H1 (cell line): ENCODE measurements at regions not wholly inside any gene's neighbourhood (a gene's known extent, or its start where the extent isn't known, plus 50 kb on each side); places are given as distances from the start of the nearest gene placed in this dataset.

Experiments used
- CTCF ChIA-PET: fragments of 300-600 bp; sonication (Branson Sonifier 250); formaldehyde crosslinking; loops from one replicate; lab custom pipeline; 2021; ENCODE audit not compliant: partially characterized antibody; lab: Charles Lee
- POLR2A ChIA-PET: fragments of 300-600 bp; sonication (Branson Sonifier 250); formaldehyde crosslinking; loops from one replicate; lab custom pipeline; 2021; ENCODE audit warnings: inconsistent platforms; ENCODE audit not compliant: partially characterized antibody; lab: Charles Lee
- DNase-seq, 2 experiments: peaks; one replicate each; pipeline versions ENCODE4 v3.0.0 to v3.0.0-alpha.2; 2010 to 2022; ENCODE audit warnings: low spot score in 2 of 2, low read depth in 1 of 2, mixed read lengths in 1 of 2
- FAIRE-seq: peaks from 2 replicates; lab custom pipeline; 2011; peaks lifted over from hg19 to GRCh38; lab: Jason Lieb, UNC
- H2AFZ ChIP-seq: 2 replicates; pipeline ENCODE4 v1.8.1; 2012; ENCODE audit warnings: low read length, inconsistent platforms
- H2AK5ac ChIP-seq: 2 replicates; pipeline ENCODE4 v1.6.1; 2013; ENCODE audit warnings: low read depth, low read length
- H2BK120ac ChIP-seq: replicated peaks from 2 replicates; pipeline ENCODE3; 2013; ENCODE audit warnings: low read depth, low read length, inconsistent platforms
- H2BK12ac ChIP-seq: 2 replicates; pipeline ENCODE4 v1.6.1; 2013; ENCODE audit warnings: low read depth, low read length
- H2BK15ac ChIP-seq: 2 replicates; pipeline ENCODE4 v1.6.1; 2013; ENCODE audit warnings: low read length
- H2BK20ac ChIP-seq: 2 replicates; pipeline ENCODE4 v1.6.1; 2013; ENCODE audit warnings: low read length
- H2BK5ac ChIP-seq: 2 replicates; pipeline ENCODE4 v1.6.1; 2013; ENCODE audit warnings: low read depth, low read length
- H3K14ac ChIP-seq: 2 replicates; pipeline ENCODE4 v1.6.1; 2013; ENCODE audit warnings: inconsistent platforms; ENCODE audit not compliant: insufficient read length
- H3K18ac ChIP-seq: 2 replicates; pipeline ENCODE4 v1.6.1; 2013; ENCODE audit warnings: low read length; ENCODE audit errors: extremely low read depth
- H3K23ac ChIP-seq: 2 replicates; pipeline ENCODE4 v1.6.1; 2013; ENCODE audit warnings: inconsistent platforms; ENCODE audit not compliant: insufficient read length
- H3K23me2 ChIP-seq: 2 replicates; pipeline ENCODE4 v1.6.1; 2013; ENCODE audit warnings: low read depth, low read length
- H3K27ac ChIP-seq: 2 replicates; pipeline ENCODE4 v1.6.1; 2011; ENCODE audit warnings: low read depth, low read length, inconsistent platforms
- H3K27me3 ChIP-seq, 4 experiments: replicated peaks in 1 of 4; 1 replicate in 1 of 4; 2 replicates in 3 of 4; pipeline versions ENCODE4 v1.6.1 to v1.8.1; 2011 to 2013; ENCODE audit warnings: low read length in 3 of 4, mild to moderate bottlenecking in 3 of 4, inconsistent platforms in 2 of 4, mixed read lengths in 2 of 4, moderate library complexity in 1 of 4; ENCODE audit not compliant: control insufficient read depth in 3 of 4, insufficient read depth in 3 of 4; ENCODE audit errors: extremely low read depth in 1 of 4
- H3K36me3 ChIP-seq, 4 experiments: 2 replicates each; pipeline versions ENCODE4 v1.6.1 to v1.8.1; 2011 to 2013; ENCODE audit warnings: mild to moderate bottlenecking in 4 of 4, low read length in 3 of 4, moderate library complexity in 2 of 4, control low read depth in 1 of 4, inconsistent platforms in 1 of 4; ENCODE audit not compliant: insufficient read depth in 4 of 4, control insufficient read depth in 2 of 4
- H3K4ac ChIP-seq: replicated peaks from 2 replicates; pipeline ENCODE3; 2013; ENCODE audit warnings: low read length, low read depth, mixed read lengths, inconsistent platforms; ENCODE audit not compliant: insufficient read length
- H3K4me1 ChIP-seq, 4 experiments: replicated peaks in 1 of 4; 1 replicate in 1 of 4; 2 replicates in 3 of 4; pipeline versions ENCODE4 v1.6.1 to v1.8.1; 2011 to 2013; ENCODE audit warnings: low read length in 3 of 4, inconsistent platforms in 2 of 4, mixed read lengths in 1 of 4; ENCODE audit not compliant: insufficient read depth in 4 of 4, control insufficient read depth in 3 of 4
- H3K4me2 ChIP-seq, 2 experiments: 2 replicates each; pipeline versions ENCODE4 v1.6.1 to v1.8.1; 2011 to 2013; ENCODE audit warnings: low read depth in 2 of 2, low read length in 2 of 2, control low read depth in 1 of 2, inconsistent platforms in 1 of 2, mild to moderate bottlenecking in 1 of 2; ENCODE audit not compliant: insufficient read depth in 1 of 2
- H3K4me3 ChIP-seq, 4 experiments: fragments of 200-600, 300-600 bp in 1 of 4; sonication (generic), shearing (Covaris generic), sonication (Bioruptor Twin) in 1 of 4; 2 replicates each; pipeline versions ENCODE4 v1.5.1 to v1.8.1; 2011 to 2016; ENCODE audit warnings: low read length in 4 of 4, low read depth in 3 of 4, control low read depth in 2 of 4, inconsistent platforms in 2 of 4, mild to moderate bottlenecking in 2 of 4, mixed read lengths in 1 of 4, moderate library complexity in 1 of 4; ENCODE audit not compliant: insufficient read depth in 2 of 4; ENCODE audit errors: extremely low read depth in 1 of 4
- H3K56ac ChIP-seq: replicated peaks from 2 replicates; pipeline ENCODE3; 2013; ENCODE audit warnings: low read depth, mild to moderate bottlenecking, mixed read lengths, low read length, inconsistent platforms; ENCODE audit not compliant: insufficient read length
- H3K79me1 ChIP-seq: 2 replicates; pipeline ENCODE4 v1.6.1; 2013; ENCODE audit warnings: low read depth, low read length, control low read depth
- H3K79me2 ChIP-seq, 2 experiments: 2 replicates each; pipeline versions ENCODE4 v1.6.1 to v1.8.1; 2012 to 2013; ENCODE audit warnings: low read length in 2 of 2, mild to moderate bottlenecking in 2 of 2, inconsistent platforms in 1 of 2; ENCODE audit not compliant: insufficient read depth in 2 of 2, control insufficient read depth in 1 of 2
- H3K9ac ChIP-seq, 4 experiments: replicated peaks in 1 of 4; 1 replicate in 1 of 4; 2 replicates in 3 of 4; pipeline versions ENCODE4 v1.6.1 to v1.8.1; 2011 to 2013; ENCODE audit warnings: low read depth in 3 of 4, low read length in 3 of 4, control low read depth in 2 of 4, mild to moderate bottlenecking in 2 of 4, moderate library complexity in 2 of 4, inconsistent platforms in 1 of 4; ENCODE audit errors: extremely low read depth in 1 of 4
- H3K9me3 ChIP-seq, 2 experiments: 2 replicates each; pipeline versions ENCODE4 v1.6.1 to v1.8.1; 2012 to 2013; ENCODE audit warnings: mild to moderate bottlenecking in 2 of 2, moderate library complexity in 2 of 2, control low read depth in 1 of 2, inconsistent platforms in 1 of 2, low read depth in 1 of 2, low read length in 1 of 2, mixed read lengths in 1 of 2; ENCODE audit not compliant: insufficient read depth in 2 of 2
- H4K20me1 ChIP-seq, 2 experiments: replicated peaks in 1 of 2; 2 replicates each; pipeline versions ENCODE3 to v1.8.1; 2011 to 2013; ENCODE audit warnings: inconsistent platforms in 2 of 2, low read length in 2 of 2, mild to moderate bottlenecking in 1 of 2; ENCODE audit not compliant: insufficient read depth in 2 of 2, control insufficient read depth in 1 of 2
- H4K5ac ChIP-seq: 2 replicates; pipeline ENCODE4 v1.6.1; 2013; ENCODE audit warnings: low read length, low read depth, mixed read lengths, inconsistent platforms; ENCODE audit not compliant: insufficient read length
- H4K8ac ChIP-seq: 2 replicates; pipeline ENCODE4 v1.8.0; 2013; ENCODE audit warnings: mild to moderate bottlenecking, moderate library complexity, low read length, inconsistent platforms; ENCODE audit not compliant: insufficient read depth; ENCODE audit errors: extremely low read depth
- H4K91ac ChIP-seq: replicated peaks from 2 replicates; pipeline ENCODE3; 2013; ENCODE audit warnings: low read length, mixed read lengths, inconsistent platforms; ENCODE audit not compliant: insufficient read length
- CBX8 ChIP-seq: fragments of 300-800, 300-1000 bp; sonication (generic); IDR thresholded peaks from 2 replicates; pipeline ENCODE4 v1.7.1; 2016; ENCODE audit warnings: low read depth, low read length, borderline replicate concordance
- CEBPB ChIP-seq: IDR thresholded peaks from 2 replicates; pipeline ENCODE4 v1.6.1; 2012; ENCODE audit warnings: low read depth, low read length
- CHD2 ChIP-seq: IDR thresholded peaks from 2 replicates; pipeline ENCODE4 v1.6.1; 2012; ENCODE audit warnings: low read length, improper control_type of control experiment
- HDAC6 ChIP-seq: IDR thresholded peaks from one replicate; pipeline ENCODE4 v1.7.1; 2012; ENCODE audit warnings: low read depth, mild to moderate bottlenecking, inconsistent platforms, low read length, moderate library complexity
- JUN ChIP-seq: IDR thresholded peaks from 2 replicates; pipeline ENCODE4 v1.6.1; 2011; ENCODE audit warnings: low read depth, mild to moderate bottlenecking, improper control_type of control experiment, low read length
- JUND ChIP-seq: IDR thresholded peaks from 2 replicates; pipeline ENCODE4 v1.6.1; 2011; ENCODE audit warnings: mild to moderate bottlenecking, improper control_type of control experiment, low read length
- SAP30 ChIP-seq: fragments of 300-600 bp; sonication (generic); IDR thresholded peaks from 2 replicates; pipeline ENCODE4 v1.7.1; 2012; ENCODE audit warnings: low read length, moderate library complexity, mild to moderate bottlenecking, inconsistent platforms; ENCODE audit not compliant: insufficient read depth, insufficient replicate concordance
- SIX5 ChIP-seq: IDR thresholded peaks from 2 replicates; pipeline ENCODE4 v1.6.1; 2011; ENCODE audit warnings: mild to moderate bottlenecking, low read depth, low read length
- SRF ChIP-seq: IDR thresholded peaks from 2 replicates; pipeline ENCODE4 v1.6.1; 2011; ENCODE audit warnings: mild to moderate bottlenecking, low read depth, low read length, moderate library complexity
- WGBS, 2 experiments: shearing (Covaris generic) in 1 of 2; methylation state at CpG; one replicate each; pipeline versions ENCODE4 v1.1.6 to v1.1.7; 2013 to 2015; ENCODE audit warnings: low lambda C conversion rate in 2 of 2, mixed read lengths in 2 of 2, inconsistent platforms in 1 of 2, low coverage in 1 of 2, missing lambda C conversion rate in 1 of 2; ENCODE audit not compliant: insufficient replicate concordance in 2 of 2, insufficient coverage in 1 of 2, insufficient read length in 1 of 2; ENCODE audit errors: extremely low coverage in 1 of 2, missing lambda C conversion rate in 1 of 2; 5-methylcytosine and 5-hydroxymethylcytosine counted together
- TF ChIP-seq, protein P1 (sequence below), 3 experiments: IDR thresholded peaks; 1 replicate in 2 of 3; 2 replicates in 1 of 3; pipeline versions ENCODE4 v1.5.1 to v1.6.1; 2011; ENCODE audit warnings: low read length in 3 of 3, mild to moderate bottlenecking in 3 of 3, inconsistent platforms in 2 of 3, low read depth in 1 of 3, moderate library complexity in 1 of 3; ENCODE audit not compliant: insufficient read depth in 1 of 3; ENCODE audit errors: control extremely low read depth in 1 of 3
- TF ChIP-seq, protein P2 (sequence below): IDR thresholded peaks from 2 replicates; pipeline ENCODE4 v1.6.1; 2012; ENCODE audit warnings: inconsistent platforms

DNA sequence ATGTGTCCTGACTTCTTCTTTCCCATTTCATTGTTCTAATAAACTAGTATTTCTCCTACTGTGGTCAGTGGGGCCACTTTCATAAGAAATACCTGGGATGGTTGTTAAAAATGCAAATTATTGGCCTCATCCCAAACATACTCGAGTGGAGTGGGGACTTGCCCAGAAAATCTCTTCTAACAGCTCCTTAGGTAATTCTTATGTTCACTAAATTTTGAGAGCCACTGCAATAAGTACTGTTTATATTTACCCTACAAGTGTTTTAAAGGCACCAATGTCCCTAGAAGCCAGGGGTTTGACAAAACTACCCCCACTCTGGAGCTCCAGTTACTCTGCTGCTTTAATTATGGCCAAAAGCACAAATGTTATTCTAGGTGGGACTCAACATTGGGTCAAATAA is 70.0 kb upstream of the ACP3 start:
- TF ChIP-seq, protein P1, sequence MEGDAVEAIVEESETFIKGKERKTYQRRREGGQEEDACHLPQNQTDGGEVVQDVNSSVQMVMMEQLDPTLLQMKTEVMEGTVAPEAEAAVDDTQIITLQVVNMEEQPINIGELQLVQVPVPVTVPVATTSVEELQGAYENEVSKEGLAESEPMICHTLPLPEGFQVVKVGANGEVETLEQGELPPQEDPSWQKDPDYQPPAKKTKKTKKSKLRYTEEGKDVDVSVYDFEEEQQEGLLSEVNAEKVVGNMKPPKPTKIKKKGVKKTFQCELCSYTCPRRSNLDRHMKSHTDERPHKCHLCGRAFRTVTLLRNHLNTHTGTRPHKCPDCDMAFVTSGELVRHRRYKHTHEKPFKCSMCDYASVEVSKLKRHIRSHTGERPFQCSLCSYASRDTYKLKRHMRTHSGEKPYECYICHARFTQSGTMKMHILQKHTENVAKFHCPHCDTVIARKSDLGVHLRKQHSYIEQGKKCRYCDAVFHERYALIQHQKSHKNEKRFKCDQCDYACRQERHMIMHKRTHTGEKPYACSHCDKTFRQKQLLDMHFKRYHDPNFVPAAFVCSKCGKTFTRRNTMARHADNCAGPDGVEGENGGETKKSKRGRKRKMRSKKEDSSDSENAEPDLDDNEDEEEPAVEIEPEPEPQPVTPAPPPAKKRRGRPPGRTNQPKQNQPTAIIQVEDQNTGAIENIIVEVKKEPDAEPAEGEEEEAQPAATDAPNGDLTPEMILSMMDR (IDR thresholded peaks at IDR 0.05; ENCODE audit: control extremely low read depth in 1 of 3, insufficient read depth in 1 of 3, low read depth in 1 of 3, low read length in 3 of 3): no peak
- TF ChIP-seq CBX8: no peak
- TF ChIP-seq HDAC6: no peak
- TF ChIP-seq CHD2: no peak
- TF ChIP-seq JUND: no peak
- TF ChIP-seq SIX5: no peak
- TF ChIP-seq, protein P2, sequence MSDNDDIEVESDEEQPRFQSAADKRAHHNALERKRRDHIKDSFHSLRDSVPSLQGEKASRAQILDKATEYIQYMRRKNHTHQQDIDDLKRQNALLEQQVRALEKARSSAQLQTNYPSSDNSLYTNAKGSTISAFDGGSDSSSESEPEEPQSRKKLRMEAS: no peak
- no peak for TF ChIP-seq CEBPB
- TF ChIP-seq SAP30: no peak
- no peak for TF ChIP-seq SRF
- no peak for TF ChIP-seq JUN
- POLR2A ChIA-PET: no interaction called here
- Histone ChIP-seq H3K79me1 (no peaks in the 10 kb centered on the region; the same call in 1 of the 2 replicates), H2BK12ac (no peak overlapping the region), H3K9me3 (no peaks in the 10 kb centered on the region), H3K14ac (no peak overlapping the region), H2BK15ac (no peak overlapping the region), H3K79me2 (no peaks in the 10 kb centered on the region), H4K5ac (no peak overlapping the region), H3K9ac (no peak overlapping the region), H3K27ac (no peak overlapping the region), H3K18ac (no peak overlapping the region), H3K4ac (no peak overlapping the region), H3K36me3 (no peaks in the 10 kb centered on the region), H3K23me2 (no peaks in the 10 kb centered on the region), H2AK5ac (no peak overlapping the region), H3K4me3 (no peak overlapping the region), H3K27me3 (no peaks in the 10 kb centered on the region), H4K91ac (no peak overlapping the region), H3K4me2 (no peak overlapping the region), H3K56ac (no peak overlapping the region), H4K8ac (no peak overlapping the region), H3K4me1 (no peaks in the 10 kb centered on the region), H3K23ac (no peak overlapping the region), H2BK5ac (no peak overlapping the region), H4K20me1 (no peaks in the 10 kb centered on the region), H2AFZ (no peak overlapping the region), H2BK20ac (no peak overlapping the region), H2BK120ac (no peak overlapping the region)
- CTCF ChIA-PET: interaction anchor here (0.7 to 7.8 kb wide), 6 partner anchors 11 to 213 kb away, joined by 3 to 71 read pairs (median 4); partner anchors contain the start of genes ACP3 and CPNE4
- FAIRE-seq (no peak), DNase-seq (no peak)
- WGBS, 2 experiments: 82% methylated on average over 1 of the region's 1 CpG; no CpG with 5 or more reads in 1 of the 2 experiments
